K562 (cell line): ENCODE measurements at regions not wholly inside any gene's neighbourhood (a gene's known extent, or its start where the extent isn't known, plus 50 kb on each side); places are given as distances from the start of the nearest gene placed in this dataset.

ENCODE experiments used
- ATAC-seq: fragments of 200-7000 bp; cut with Tn5 transposase; 3 replicates; pipeline ENCODE4 v1.9.1; 2020; ENCODE audit warnings: moderate library complexity
- BruUV-seq: library from RNA; stranded (reverse); fragments of 400-500 nt; replicated peaks from 2 replicates; lab custom pipeline; 2021; lab: Mats Ljungman, UMichigan
- CTCF ChIA-PET: fragments of 300-600 bp; formaldehyde crosslinking; extraction: SDS; loops from one replicate; lab custom pipeline; 2021; ENCODE audit warnings: low intra/inter-chr PET ratio; lab: Yijun Ruan, JAX
- POLR2A ChIA-PET: fragments of 300-600, 350-650 bp; sonication (Branson Sonifier 250); formaldehyde crosslinking; extraction: SDS; loops from one replicate; lab custom pipeline; 2021; ENCODE audit warnings: antibody characterized with exemption, inconsistent platforms; lab: Yijun Ruan, JAX
- DNase-seq, 4 experiments: peaks; one replicate each; pipeline versions ENCODE4 v3.0.0 to v3.0.0-alpha.2; 2011 to 2018; ENCODE audit warnings: low spot score in 3 of 4, mixed read lengths in 3 of 4; ENCODE audit errors: extremely low read depth in 1 of 4
- FAIRE-seq: peaks from 2 replicates; lab custom pipeline; 2011; peaks lifted over from hg19 to GRCh38; lab: Jason Lieb, UNC
- H2AFZ ChIP-seq: 2 replicates; pipeline ENCODE4 v1.6.0; 2011; ENCODE audit warnings: low read depth, low read length, control low read depth, inconsistent platforms
- H3K27ac ChIP-seq: fragments of 200-600 bp; 3 replicates; pipeline ENCODE4 v1.8.0; 2011; ENCODE audit warnings: low read depth, mild to moderate bottlenecking, control low read depth, inconsistent platforms, low read length, moderate library complexity, mixed read lengths; ENCODE audit errors: extremely low read depth
- H3K27me3 ChIP-seq, 2 experiments: fragments of 300-600 bp in 1 of 2; 2 replicates in 1 of 2; 3 replicates in 1 of 2; pipeline versions ENCODE4 v1.6.0 to v1.8.0; 2011; ENCODE audit warnings: inconsistent platforms in 2 of 2, low read length in 2 of 2, mild to moderate bottlenecking in 1 of 2, mixed read lengths in 1 of 2, moderate library complexity in 1 of 2; ENCODE audit not compliant: control insufficient read depth in 2 of 2, insufficient read depth in 2 of 2
- H3K36me3 ChIP-seq: fragments of 300-600 bp; 3 replicates; pipeline ENCODE4 v1.8.0; 2011; ENCODE audit warnings: mild to moderate bottlenecking, low read length, inconsistent platforms; ENCODE audit not compliant: control insufficient read depth, insufficient read depth
- H3K4me1 ChIP-seq, 2 experiments: fragments of 200-600 bp in 1 of 2; replicated peaks in 1 of 2; 2 replicates in 1 of 2; 3 replicates in 1 of 2; pipeline versions ENCODE4 v1.5.1 to v1.8.0; 2011; ENCODE audit warnings: inconsistent platforms in 2 of 2, low read length in 2 of 2, mild to moderate bottlenecking in 1 of 2, mixed read lengths in 1 of 2, moderate library complexity in 1 of 2; ENCODE audit not compliant: control insufficient read depth in 2 of 2, insufficient read depth in 2 of 2
- H3K4me2 ChIP-seq: 2 replicates; pipeline ENCODE4 v1.6.1; 2011; ENCODE audit warnings: low read length, control low read depth, inconsistent platforms, mixed read lengths; ENCODE audit not compliant: insufficient read depth
- H3K4me3 ChIP-seq: fragments of 200-600 bp; sonication (generic), shearing (Covaris generic); 2 replicates; pipeline ENCODE4 v1.5.1; 2016; ENCODE audit warnings: control low read depth, inconsistent platforms
- H3K79me2 ChIP-seq: fragments of 200-600 bp; 3 replicates; pipeline ENCODE4 v1.8.0; 2011; ENCODE audit warnings: low read length, inconsistent platforms; ENCODE audit not compliant: control insufficient read depth, insufficient read depth
- H3K9ac ChIP-seq, 2 experiments: 2 replicates each; pipeline versions ENCODE4 v1.6.0 to v1.6.1; 2011; ENCODE audit warnings: low read depth in 2 of 2, low read length in 2 of 2, control low read depth in 1 of 2, inconsistent platforms in 1 of 2, mild to moderate bottlenecking in 1 of 2, mixed read lengths in 1 of 2; ENCODE audit not compliant: insufficient read depth in 1 of 2
- H3K9me1 ChIP-seq: one replicate; pipeline ENCODE4 v1.6.0; 2011; ENCODE audit warnings: inconsistent platforms, mild to moderate bottlenecking, low read length, moderate library complexity; ENCODE audit not compliant: control insufficient read depth, insufficient read depth
- H3K9me3 ChIP-seq: replicated peaks from 2 replicates; pipeline ENCODE4 v1.5.1; 2011; ENCODE audit warnings: low read depth, low read length, inconsistent platforms; ENCODE audit not compliant: control insufficient read depth, insufficient read depth
- H4K20me1 ChIP-seq: replicated peaks from 2 replicates; pipeline ENCODE4 v1.6.1; 2011; ENCODE audit warnings: low read length, inconsistent platforms, mixed read lengths; ENCODE audit not compliant: control insufficient read depth, insufficient read depth
- CBFA2T3 ChIP-seq: fragments of 450-650 bp; IDR thresholded peaks from 2 replicates; pipeline ENCODE4 v1.6.1; 2017
- GABPB1 ChIP-seq: sonication (generic); formaldehyde crosslinking; IDR thresholded peaks from 2 replicates; pipeline ENCODE4 v1.8.0; 2022; ENCODE audit warnings: mild to moderate bottlenecking, missing genetic modification reagents
- MAFG ChIP-seq: fragments of 450-650 bp; conservative IDR thresholded peaks from 2 replicates; pipeline ENCODE4 v1.6.1; 2016; ENCODE audit warnings: missing genetic modification characterization, missing compliant biosample characterization
- SRSF7 ChIP-seq: fragments of 200-400 bp; formaldehyde crosslinking; optimal IDR thresholded peaks from 2 replicates; pipeline ENCODE3; 2017; ENCODE audit warnings: mild to moderate bottlenecking, low read depth, low read length
- ZNF134 ChIP-seq: fragments of 250-450 bp; sonication (Bioruptor Pico); conservative IDR thresholded peaks from 2 replicates; pipeline ENCODE4 v1.4.0; 2020
- WGBS: fragments of 100-300 bp; shearing (Covaris generic); methylation state at CpG from one replicate; pipeline ENCODE4 v1.1.6; 2016; ENCODE audit warnings: low coverage, mixed read lengths; ENCODE audit not compliant: insufficient coverage; ENCODE audit errors: missing lambda C conversion rate; 5-methylcytosine and 5-hydroxymethylcytosine counted together
- in situ Hi-C: fragments of 300-500 bp; cut with MboI; formaldehyde crosslinking; loops from 4 replicates; pipeline ENCODE4 v1.15.0; 2018; ENCODE audit warnings: inconsistent platforms, mixed read lengths
- intact Hi-C: fragments of 100-400 bp; cut with micrococcal nuclease; formaldehyde crosslinking; loops from 2 replicates; pipeline ENCODE4 v1.14.2; 2022
- TF ChIP-seq, protein P1 (sequence below): sonication (generic); formaldehyde crosslinking; IDR thresholded peaks from 2 replicates; pipeline ENCODE4 v1.8.0; 2022; ENCODE audit warnings: missing genetic modification reagents, mild to moderate bottlenecking, borderline replicate concordance

DNA sequence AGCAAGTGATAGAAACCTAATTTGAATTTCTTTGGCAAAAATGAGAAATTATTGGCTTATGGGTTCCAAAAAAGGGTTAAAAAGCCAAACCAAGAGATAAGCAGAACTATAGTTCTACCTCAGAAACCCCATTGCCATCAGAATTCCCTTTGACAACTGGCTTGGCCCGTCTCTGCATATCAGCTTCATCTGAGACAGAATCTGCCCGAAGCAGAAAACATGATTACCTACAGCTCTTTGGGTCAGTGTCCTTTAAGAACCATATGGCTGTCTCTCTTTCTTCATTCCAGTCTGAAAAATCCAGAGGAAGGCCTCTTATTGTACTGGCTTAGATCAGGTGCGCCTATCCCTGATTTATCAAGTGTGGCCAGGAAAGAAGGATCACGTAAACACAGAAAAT lies 49.8 kb upstream of the AGPS start:
- Histone ChIP-seq H3K36me3 (no peaks in the 10 kb centered on the region; the same call in 1 of the 3 replicates), H3K79me2 (no peaks in the 10 kb centered on the region), H3K9ac (no peak overlapping the region), H3K9me1 (no peaks in the 10 kb centered on the region), H2AFZ (no peak overlapping the region), H3K4me3 (no peak overlapping the region), H3K4me2 (no peak overlapping the region), H3K27me3 (no peaks in the 10 kb centered on the region), H4K20me1 (no peaks in the 10 kb centered on the region), H3K27ac (no peak overlapping the region), H3K4me1 (peaks cover 0 to 8% of the 10 kb centered on the region in 2 experiments; a peak in 1 of 5 replicates), H3K9me3 (no peaks in the 10 kb centered on the region)
- BruUV-seq: no TSS peak
- TF ChIP-seq, protein P1, sequence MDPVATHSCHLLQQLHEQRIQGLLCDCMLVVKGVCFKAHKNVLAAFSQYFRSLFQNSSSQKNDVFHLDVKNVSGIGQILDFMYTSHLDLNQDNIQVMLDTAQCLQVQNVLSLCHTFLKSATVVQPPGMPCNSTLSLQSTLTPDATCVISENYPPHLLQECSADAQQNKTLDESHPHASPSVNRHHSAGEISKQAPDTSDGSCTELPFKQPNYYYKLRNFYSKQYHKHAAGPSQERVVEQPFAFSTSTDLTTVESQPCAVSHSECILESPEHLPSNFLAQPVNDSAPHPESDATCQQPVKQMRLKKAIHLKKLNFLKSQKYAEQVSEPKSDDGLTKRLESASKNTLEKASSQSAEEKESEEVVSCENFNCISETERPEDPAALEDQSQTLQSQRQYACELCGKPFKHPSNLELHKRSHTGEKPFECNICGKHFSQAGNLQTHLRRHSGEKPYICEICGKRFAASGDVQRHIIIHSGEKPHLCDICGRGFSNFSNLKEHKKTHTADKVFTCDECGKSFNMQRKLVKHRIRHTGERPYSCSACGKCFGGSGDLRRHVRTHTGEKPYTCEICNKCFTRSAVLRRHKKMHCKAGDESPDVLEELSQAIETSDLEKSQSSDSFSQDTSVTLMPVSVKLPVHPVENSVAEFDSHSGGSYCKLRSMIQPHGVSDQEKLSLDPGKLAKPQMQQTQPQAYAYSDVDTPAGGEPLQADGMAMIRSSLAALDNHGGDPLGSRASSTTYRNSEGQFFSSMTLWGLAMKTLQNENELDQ (CRISPR knock-in tag): no peak
- TF ChIP-seq GABPB1 (CRISPR knock-in tag) (no peak), CBFA2T3 (peak; percentile 28; the same call in 1 of the 2 replicates), SRSF7 (no peak), ZNF134 (CRISPR knock-in tag) (no peak), MAFG (tag) (no peak)
- WGBS: 44% methylated on average over 4 of the region's 4 CpGs
- POLR2A ChIA-PET: interaction anchor here (1.2 kb wide), 1 partner anchor 10 kb away, joined by 4 read pairs; no protein-coding TSS in a partner anchor
- intact Hi-C loops: no loop called here
- DNase-seq (no peak), ATAC-seq (no peak), FAIRE-seq (no peak)
- in situ Hi-C loops: no loop called here
- CTCF ChIA-PET: no interaction called here
